SU-DHL-6 (cell line): ENCODE measurements at regions not wholly inside any gene's neighbourhood (a gene's known extent, or its start where the extent isn't known, plus 50 kb on each side); places are given as distances from the start of the nearest gene placed in this dataset.

ENCODE experiments used
- CTCF ChIP-seq: fragments of 200-600 bp; sonication (generic); IDR thresholded peaks from one replicate; pipeline ENCODE4 v1.5.1; 2017; ENCODE audit warnings: antibody characterized with exemption, mild to moderate bottlenecking, low read length, moderate library complexity; ENCODE audit not compliant: insufficient read depth, poor library complexity, severe bottlenecking
- EZH2phosphoT487 ChIP-seq: fragments of 200-600 bp; sonication (generic), shearing (Covaris generic); conservative IDR thresholded peaks from 2 replicates; pipeline ENCODE4 v1.6.1; 2018; ENCODE audit warnings: mild to moderate bottlenecking, antibody characterized with exemption, low read length, moderate library complexity, mixed read lengths

- TF ChIP-seq CTCF (no peak), EZH2phosphoT487 (no peak)
Observed at GRCh38 chrX:125673758-125674157, 354.1 kb downstream of the TEX13C start.
